NT2/D1 (cell line): ENCODE measurements at regions not wholly inside any gene's neighbourhood (a gene's known extent, or its start where the extent isn't known, plus 50 kb on each side); places are given as distances from the start of the nearest gene placed in this dataset.

Experiments used
- YY1 ChIP-seq: IDR thresholded peaks from 2 replicates; pipeline ENCODE4 v1.6.1; 2011; ENCODE audit not compliant: insufficient read length, insufficient read depth
- ZNF274 ChIP-seq: IDR thresholded peaks from 2 replicates; pipeline ENCODE4 v1.6.1; 2011; ENCODE audit warnings: mild to moderate bottlenecking, low read depth, low read length

- no peak for TF ChIP-seq ZNF274
- no peak for TF ChIP-seq YY1
These were observed 55.6 kb upstream of the EXOC1L start for GRCh38 chr4:55763996-55764395.
